MM.1S (cell line): ENCODE measurements at regions not wholly inside any gene's neighbourhood (a gene's known extent, or its start where the extent isn't known, plus 50 kb on each side); places are given as distances from the start of the nearest gene placed in this dataset.

Source experiments
- CTCF ChIP-seq: fragments of 300-600 bp; sonication (generic); IDR thresholded peaks from 2 replicates; pipeline ENCODE4 v1.5.1; 2016; ENCODE audit warnings: antibody characterized with exemption, low read length, mixed read lengths
- EZH2 ChIP-seq: fragments of 300-600 bp; sonication (generic); optimal IDR thresholded peaks from 2 replicates; pipeline ENCODE3; 2017; ENCODE audit warnings: low read depth, mild to moderate bottlenecking, antibody characterized with exemption, low read length, mixed read lengths
- EZH2phosphoT487 ChIP-seq: fragments of 300-600 bp; sonication (generic); IDR thresholded peaks from 2 replicates; pipeline ENCODE4 v1.6.1; 2018; ENCODE audit warnings: antibody characterized with exemption, low read length

- TF ChIP-seq CTCF (no peak), EZH2 (no peak), EZH2phosphoT487 (no peak)
Measured at GRCh38 chr18:78773303-78773755, 206.3 kb upstream of the SALL3 start.
